NT2/D1 (cell line): ENCODE measurements at regions not wholly inside any gene's neighbourhood (a gene's known extent, or its start where the extent isn't known, plus 50 kb on each side); places are given as distances from the start of the nearest gene placed in this dataset.

Experiments
- DNase-seq: peaks from one replicate; pipeline ENCODE4 v3.0.0-alpha.2; 2011; ENCODE audit warnings: low read depth, low spot score
- H3K27me3 ChIP-seq: 2 replicates; pipeline ENCODE4 v1.6.0; 2011; ENCODE audit warnings: mild to moderate bottlenecking; ENCODE audit not compliant: insufficient read length, insufficient read depth
- H3K36me3 ChIP-seq: 2 replicates; pipeline ENCODE4 v1.6.1; 2011; ENCODE audit warnings: mild to moderate bottlenecking, low read length, mixed read lengths; ENCODE audit not compliant: insufficient read depth, insufficient read length
- H3K4me1 ChIP-seq: 2 replicates; pipeline ENCODE4 v1.5.1; 2011; ENCODE audit not compliant: insufficient read depth, insufficient read length
- H3K4me3 ChIP-seq: 2 replicates; pipeline ENCODE4 v1.5.1; 2011; ENCODE audit warnings: low read depth; ENCODE audit not compliant: insufficient read length
- H3K9ac ChIP-seq: 2 replicates; pipeline ENCODE4 v1.6.0; 2011; ENCODE audit warnings: low read depth; ENCODE audit not compliant: insufficient read length
- H3K9me3 ChIP-seq: 2 replicates; pipeline ENCODE4 v1.5.1; 2011; ENCODE audit warnings: mild to moderate bottlenecking, low read length; ENCODE audit not compliant: insufficient read depth
- SUZ12 ChIP-seq: IDR thresholded peaks from 2 replicates; pipeline ENCODE4 v1.6.1; 2011; ENCODE audit not compliant: insufficient read length, insufficient read depth; ENCODE audit errors: extremely low read depth
- YY1 ChIP-seq: IDR thresholded peaks from 2 replicates; pipeline ENCODE4 v1.6.1; 2011; ENCODE audit not compliant: insufficient read length, insufficient read depth
- ZNF274 ChIP-seq: IDR thresholded peaks from 2 replicates; pipeline ENCODE4 v1.6.1; 2011; ENCODE audit warnings: mild to moderate bottlenecking, low read depth, low read length

DNA sequence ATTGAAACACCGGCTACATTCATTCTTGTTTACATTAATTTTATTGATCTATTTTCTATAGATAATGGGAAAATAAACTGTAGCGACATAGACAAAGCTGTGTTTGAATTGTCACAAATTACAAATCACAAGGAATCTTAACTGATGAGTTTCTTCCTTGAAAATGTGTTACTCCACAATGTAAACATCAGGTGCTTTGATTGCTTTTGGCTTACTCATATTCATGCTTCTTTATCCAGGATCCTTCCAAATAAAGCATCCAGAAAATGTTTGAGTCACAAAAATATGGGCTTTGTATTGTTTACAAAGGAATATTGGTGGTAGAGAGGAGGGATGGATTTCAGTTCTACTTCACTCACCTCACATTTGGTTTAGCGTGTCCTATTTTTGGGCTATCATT is 64.0 kb downstream of the BMP2 start:
- DNase-seq, result no peak
- H3K36me3 ChIP-seq, result no peaks in the 10 kb centered on the region
- no peaks in the 10 kb centered on the region for H3K4me1 ChIP-seq
- no peak overlapping the region for H3K4me3 ChIP-seq
- no peak for TF ChIP-seq YY1
- no peak for TF ChIP-seq SUZ12
- TF ChIP-seq ZNF274, result no peak
- H3K27me3 ChIP-seq, result no peaks in the 10 kb centered on the region
- H3K9ac ChIP-seq, result no peak overlapping the region
- H3K9me3 ChIP-seq, result no peaks in the 10 kb centered on the region

DNA sequence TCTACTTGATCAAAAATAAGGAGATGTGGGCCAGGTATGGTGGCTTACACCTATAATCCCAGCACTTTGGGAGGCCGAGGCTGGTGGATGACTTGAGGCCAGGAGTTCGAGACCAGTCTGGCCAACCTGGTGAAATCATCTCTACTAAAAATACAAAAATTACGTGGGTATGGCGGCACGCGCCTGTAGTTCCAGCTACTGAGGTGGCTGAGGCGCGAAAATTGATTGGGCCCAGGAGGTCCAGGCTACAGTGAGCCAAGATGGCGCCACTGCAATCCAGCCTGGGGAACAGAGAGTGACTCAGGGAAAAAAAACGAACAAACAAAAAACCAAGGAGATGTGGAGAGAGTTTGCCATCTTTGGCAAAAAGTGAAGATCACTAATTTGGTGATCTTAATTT is 65.3 kb downstream of the BMP2 start:
- no peak overlapping the region for H3K4me3 ChIP-seq
- no peak overlapping the region for H3K9ac ChIP-seq
- TF ChIP-seq YY1, result no peak
- H3K9me3 ChIP-seq, result no peaks in the 10 kb centered on the region
- H3K36me3 ChIP-seq, result no peaks in the 10 kb centered on the region
- no peaks in the 10 kb centered on the region for H3K4me1 ChIP-seq
- DNase-seq, result no peak
- H3K27me3 ChIP-seq, result no peaks in the 10 kb centered on the region

DNA sequence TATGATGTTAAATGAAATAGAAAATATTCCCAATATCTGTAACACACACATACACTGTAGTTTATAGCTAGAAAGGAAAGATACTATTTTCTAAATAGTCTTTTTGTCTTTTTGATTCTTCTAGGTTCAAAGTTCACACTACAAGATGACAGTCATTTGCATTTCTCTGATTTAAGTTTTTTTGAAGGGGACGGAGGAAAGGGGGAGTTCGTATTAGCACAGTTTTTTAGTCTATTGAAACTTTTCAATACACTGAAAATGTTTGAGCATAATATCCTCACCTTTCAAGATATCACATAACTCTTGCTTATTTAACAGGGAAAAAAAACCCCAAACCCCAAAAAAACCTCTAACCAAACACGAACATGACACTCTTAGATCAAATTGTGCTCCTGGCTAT is 68.1 kb downstream of the BMP2 start:
- TF ChIP-seq SUZ12 (no peak), YY1 (no peak), ZNF274 (no peak)
- Histone ChIP-seq H3K36me3 (no peaks in the 10 kb centered on the region), H3K4me1 (no peaks in the 10 kb centered on the region), H3K9me3 (no peaks in the 10 kb centered on the region), H3K27me3 (no peaks in the 10 kb centered on the region), H3K4me3 (no peak overlapping the region), H3K9ac (no peak overlapping the region)
- no peak for DNase-seq

DNA sequence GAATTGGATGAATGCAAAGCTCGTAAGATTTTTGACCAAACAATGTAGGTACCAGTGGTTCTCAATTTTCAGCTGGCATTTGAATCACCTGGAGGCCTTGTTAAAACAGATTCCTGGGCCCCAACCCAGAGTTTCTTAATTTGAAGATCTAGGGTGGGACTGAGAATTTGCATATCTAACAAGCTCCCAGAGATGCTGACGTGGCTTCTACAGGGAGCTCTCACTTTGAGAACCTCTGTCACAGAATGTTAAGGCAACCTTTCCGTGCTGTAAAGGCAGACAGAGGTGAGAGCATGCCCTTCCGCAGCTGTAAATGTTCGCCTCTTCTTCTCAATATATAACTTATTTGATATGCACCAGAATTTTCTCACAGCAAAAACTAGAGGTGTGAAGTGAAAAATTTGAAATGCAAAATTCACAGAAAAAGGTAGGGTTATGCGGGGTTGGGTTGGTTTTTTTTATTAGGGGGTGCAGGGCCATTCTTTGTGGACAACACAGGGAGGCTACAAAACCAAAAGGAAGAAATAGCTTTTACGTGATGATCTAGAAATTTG is 69.4 kb downstream of the BMP2 start:
- no peak for DNase-seq
- Histone ChIP-seq H3K9me3 (no peaks in the 10 kb centered on the region), H3K4me3 (no peak overlapping the region), H3K27me3 (no peaks in the 10 kb centered on the region), H3K9ac (no peak overlapping the region), H3K4me1 (no peaks in the 10 kb centered on the region), H3K36me3 (no peaks in the 10 kb centered on the region)
- no peak for TF ChIP-seq SUZ12
- no peak for TF ChIP-seq ZNF274
- no peak for TF ChIP-seq YY1

DNA sequence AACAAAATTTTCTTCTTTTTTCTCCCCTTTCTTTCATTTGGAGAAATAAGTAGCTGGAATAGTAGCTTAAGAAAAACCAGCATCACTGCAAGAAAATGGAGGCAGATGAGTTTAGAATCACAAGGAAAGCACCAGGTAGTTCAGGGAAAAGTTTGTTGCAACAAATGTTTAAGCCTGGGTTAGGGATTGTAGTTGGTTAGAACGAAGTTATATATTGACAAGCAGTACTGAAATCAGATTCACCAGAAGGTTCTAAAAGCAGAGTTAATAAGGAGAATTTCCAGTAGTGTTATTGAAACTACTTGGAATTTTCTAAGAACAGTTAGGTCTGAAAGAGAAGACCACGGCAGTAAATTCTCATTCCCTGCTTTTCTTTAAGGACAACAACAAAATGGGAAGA is 70.2 kb downstream of the BMP2 start:
- Histone ChIP-seq H3K9me3 (no peaks in the 10 kb centered on the region), H3K9ac (no peak overlapping the region), H3K4me3 (no peak overlapping the region), H3K36me3 (no peaks in the 10 kb centered on the region), H3K27me3 (no peaks in the 10 kb centered on the region), H3K4me1 (no peaks in the 10 kb centered on the region)
- DNase-seq, result no peak
- TF ChIP-seq ZNF274 (no peak), YY1 (no peak), SUZ12 (no peak)

DNA sequence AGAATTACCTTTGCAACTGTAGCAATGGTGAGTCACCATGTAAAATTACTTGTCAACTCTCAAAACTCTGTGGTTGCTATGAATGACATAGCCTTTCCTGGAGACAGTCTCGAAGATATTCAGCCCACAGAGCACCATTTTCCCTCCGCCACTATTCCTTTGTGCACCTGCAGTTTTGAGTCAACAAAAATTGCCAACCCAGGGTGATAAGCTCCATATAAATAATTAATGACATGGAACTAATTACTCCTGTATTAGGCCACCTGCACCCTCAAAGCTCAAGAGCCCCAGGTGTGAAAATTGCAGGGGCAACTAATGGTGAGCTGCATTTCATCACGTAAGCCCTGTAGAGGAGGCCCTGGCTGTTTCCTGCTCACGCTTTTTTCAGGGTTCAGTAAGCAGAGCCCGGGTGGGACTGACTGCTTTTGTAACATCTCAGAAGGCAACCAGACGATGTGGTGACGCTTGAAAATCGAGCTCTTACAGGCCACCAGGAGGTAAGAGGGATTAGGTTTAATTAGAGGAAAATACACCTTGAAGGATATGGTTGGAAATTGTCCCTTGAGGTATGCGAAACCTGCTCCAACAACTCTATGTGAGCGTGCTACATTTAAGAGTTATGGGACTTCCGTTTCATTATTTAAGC is 70.8 kb downstream of the BMP2 start:
- no peaks in the 10 kb centered on the region for H3K36me3 ChIP-seq
- no peaks in the 10 kb centered on the region for H3K27me3 ChIP-seq
- no peaks in the 10 kb centered on the region for H3K4me1 ChIP-seq
- no peaks in the 10 kb centered on the region for H3K9me3 ChIP-seq
- DNase-seq, result no peak
- TF ChIP-seq SUZ12, result no peak
- TF ChIP-seq YY1, result no peak
- no peak for TF ChIP-seq ZNF274
- no peak overlapping the region for H3K9ac ChIP-seq
- no peak overlapping the region for H3K4me3 ChIP-seq

DNA sequence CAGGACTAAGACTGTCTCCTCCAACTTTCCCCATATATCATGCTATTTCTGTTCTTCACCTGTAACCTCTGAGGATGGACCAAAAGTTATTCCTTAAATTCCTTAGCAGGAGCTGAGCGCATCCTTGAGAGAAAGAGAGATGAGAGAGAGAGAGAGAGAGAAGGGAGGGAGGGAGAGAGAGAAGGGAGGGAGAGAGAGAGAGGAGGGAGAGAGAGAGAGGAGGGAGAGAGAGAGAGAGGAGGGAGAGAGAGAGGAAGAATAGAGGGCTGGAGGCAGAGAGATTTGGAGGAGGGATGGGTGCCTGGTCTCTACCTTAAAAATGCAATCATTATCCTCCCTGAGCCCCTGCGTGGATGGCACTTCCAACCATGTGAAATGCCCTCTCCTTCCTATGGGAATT is 73.6 kb downstream of the BMP2 start:
- no peak for DNase-seq
- no peak overlapping the region for H3K9ac ChIP-seq
- no peaks in the 10 kb centered on the region for H3K36me3 ChIP-seq
- H3K27me3 ChIP-seq, result no peaks in the 10 kb centered on the region
- H3K4me1 ChIP-seq, result no peaks in the 10 kb centered on the region
- no peak for TF ChIP-seq YY1
- TF ChIP-seq SUZ12, result no peak
- TF ChIP-seq ZNF274, result no peak
- no peaks in the 10 kb centered on the region for H3K9me3 ChIP-seq
- no peak overlapping the region for H3K4me3 ChIP-seq
